GM19023 (cell line): ENCODE measurements at regions not wholly inside any gene's neighbourhood (a gene's known extent, or its start where the extent isn't known, plus 50 kb on each side); places are given as distances from the start of the nearest gene placed in this dataset.

Experiments used
- ATAC-seq: cut with Tn5 transposase; IDR thresholded peaks from one replicate; pipeline ENCODE4 v1.9.1; 2021; ENCODE audit warnings: mild to moderate bottlenecking, moderate library complexity; ENCODE audit not compliant: unreplicated experiment

GRCh38 chr9:94159069-94159939 lies 75.0 kb downstream of the PTPDC1 start:
- ATAC-seq, result no peak

GRCh38 chr9:94160594-94161501 lies 76.6 kb downstream of the PTPDC1 start:
- ATAC-seq, result no peak

- no peak for ATAC-seq
Measured at GRCh38 chr9:94161673-94162072, 77.4 kb downstream of the PTPDC1 start.

- no peak for ATAC-seq
Measured at GRCh38 chr9:94164806-94165549, 80.7 kb downstream of the PTPDC1 start.

DNA sequence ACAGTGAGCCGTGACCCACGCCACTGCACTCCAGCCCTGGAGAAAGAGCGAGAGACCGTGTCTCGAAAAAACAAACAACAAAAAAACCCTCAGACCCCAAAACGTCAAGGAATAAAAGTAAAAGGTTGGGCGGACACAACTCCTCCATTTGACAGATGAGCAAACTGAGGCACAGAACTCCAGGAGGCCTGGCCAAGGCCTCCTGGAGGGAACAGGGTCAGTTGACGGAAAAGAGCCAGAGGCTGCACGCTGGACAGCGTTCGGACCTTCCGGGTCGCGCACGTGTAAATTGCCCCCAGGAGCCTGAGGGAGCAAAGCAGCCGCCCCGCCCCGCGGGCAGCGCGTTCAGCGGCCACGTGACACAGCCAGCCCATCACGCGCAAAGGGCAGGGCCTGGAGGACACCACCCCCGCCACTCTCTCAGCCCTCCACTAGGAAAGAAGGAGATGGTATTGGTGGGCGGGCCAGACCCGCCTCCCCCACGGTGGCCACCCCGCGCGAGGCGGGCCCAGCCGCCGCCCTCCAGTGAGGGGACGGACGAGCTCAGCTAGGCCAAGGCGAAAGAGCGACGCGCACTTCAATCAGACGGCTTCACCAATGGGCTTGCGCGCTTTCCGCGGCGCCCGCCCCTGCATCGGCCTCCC lies 81.5 kb downstream of the PTPDC1 start:
- peak; percentile 90 for ATAC-seq

DNA sequence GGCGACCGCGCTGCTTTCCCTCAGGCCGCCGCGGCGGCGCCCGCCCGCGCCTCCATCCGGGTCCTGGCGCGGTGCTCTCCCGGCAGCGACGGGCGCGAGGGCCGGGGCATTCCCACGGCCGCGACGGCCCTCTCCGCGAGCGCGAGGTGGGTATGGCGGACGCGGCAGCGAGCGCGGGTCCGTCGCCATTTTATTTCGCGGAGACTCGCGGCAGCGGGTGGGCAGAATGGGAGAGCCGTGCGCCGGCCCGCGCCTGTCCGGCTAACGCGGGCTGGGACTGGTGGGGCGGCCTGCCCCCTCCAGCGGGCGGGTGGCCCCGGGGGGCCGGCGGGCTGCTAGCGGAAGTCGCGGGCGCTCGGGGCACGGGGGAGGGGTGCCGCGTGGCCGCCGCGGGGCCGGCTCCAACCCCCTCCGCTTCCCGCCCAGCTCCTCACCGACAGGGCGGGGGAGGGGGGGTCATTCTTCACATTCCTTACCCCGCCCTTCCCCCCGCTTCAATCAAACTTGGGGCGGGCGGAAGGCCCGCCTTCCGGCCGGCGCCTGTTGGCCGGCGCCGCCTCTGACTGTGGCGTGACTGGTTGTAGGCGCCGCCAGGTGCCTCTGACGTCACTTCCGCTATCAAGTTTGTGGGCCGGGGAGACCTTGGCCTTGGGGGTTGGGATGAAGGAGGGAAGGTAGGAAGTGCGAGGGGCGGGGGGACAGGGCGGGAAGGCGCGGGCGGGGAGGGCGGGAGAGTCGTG lies 82.1 kb downstream of the PTPDC1 start:
- peak; percentile 60 for ATAC-seq

GRCh38 chr9:94166976-94167346 lies 82.7 kb downstream of the PTPDC1 start:
- ATAC-seq, result no peak

DNA sequence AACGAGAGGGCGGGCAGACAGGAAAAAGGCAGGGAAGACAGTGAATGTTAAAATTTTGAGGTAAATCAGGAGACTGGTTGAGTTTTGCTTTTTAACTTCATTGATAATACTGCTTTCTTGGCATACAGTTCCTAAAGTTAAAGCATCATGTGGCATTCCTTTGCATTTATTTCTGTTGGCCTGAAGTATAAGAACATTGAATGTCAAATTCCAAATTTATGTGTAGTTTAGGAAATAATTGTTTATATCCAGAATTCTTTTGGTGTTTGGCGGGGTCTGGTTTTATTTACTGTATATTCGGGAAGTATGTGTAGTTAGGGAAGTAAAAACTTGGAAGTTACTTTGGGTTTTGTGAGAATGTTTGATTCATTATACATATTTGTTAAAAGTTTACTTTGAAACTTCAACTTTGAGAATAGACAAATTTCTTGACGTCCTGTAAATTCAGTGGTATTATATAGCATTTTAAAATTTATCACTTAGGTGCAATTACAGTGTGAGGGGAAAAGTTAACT lies 83.2 kb downstream of the PTPDC1 start:
- ATAC-seq, result no peak

DNA sequence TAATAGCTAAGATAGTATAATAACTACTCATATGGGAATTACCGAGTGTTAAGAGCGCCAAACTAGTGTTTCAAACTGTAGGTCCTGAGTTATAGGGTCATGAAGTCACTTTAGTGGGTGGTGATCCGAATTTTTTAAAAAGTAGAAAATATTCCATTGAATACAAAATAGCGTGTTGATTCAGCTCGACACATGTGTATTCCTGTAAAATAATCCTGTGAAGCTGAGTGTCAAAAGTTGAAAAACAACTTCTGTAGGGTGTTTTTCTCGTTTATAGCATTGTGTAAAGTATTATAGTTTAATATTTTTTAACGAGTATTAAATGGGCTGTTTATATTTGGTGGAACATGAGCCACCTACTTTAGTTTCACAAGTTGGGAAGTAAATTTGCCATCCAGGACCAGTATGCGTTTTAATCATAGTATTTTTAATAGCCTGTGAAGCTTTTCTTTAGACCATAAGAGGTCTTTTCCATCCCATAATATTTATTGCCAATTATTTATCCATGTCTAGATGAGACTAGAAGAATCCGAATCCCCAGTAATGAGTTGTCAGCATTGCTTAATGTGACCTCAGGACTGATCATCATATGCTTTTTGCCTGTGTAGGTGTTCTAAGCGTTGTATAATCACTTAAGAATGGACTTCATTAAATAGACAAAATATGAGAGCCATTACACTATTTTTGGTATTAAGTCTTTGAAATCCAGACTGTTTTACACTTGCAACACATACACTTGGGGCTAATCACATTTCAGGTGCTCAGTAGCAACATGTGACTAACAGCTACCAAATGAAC lies 84.1 kb downstream of the PTPDC1 start:
- ATAC-seq, result no peak

- ATAC-seq, result no peak
Measured at GRCh38 chr9:94169968-94170367, 85.7 kb downstream of the PTPDC1 start.

GRCh38 chr9:94173632-94174031 lies 85.5 kb upstream of the ZNF169 start:
- ATAC-seq, result peak; percentile 54

DNA sequence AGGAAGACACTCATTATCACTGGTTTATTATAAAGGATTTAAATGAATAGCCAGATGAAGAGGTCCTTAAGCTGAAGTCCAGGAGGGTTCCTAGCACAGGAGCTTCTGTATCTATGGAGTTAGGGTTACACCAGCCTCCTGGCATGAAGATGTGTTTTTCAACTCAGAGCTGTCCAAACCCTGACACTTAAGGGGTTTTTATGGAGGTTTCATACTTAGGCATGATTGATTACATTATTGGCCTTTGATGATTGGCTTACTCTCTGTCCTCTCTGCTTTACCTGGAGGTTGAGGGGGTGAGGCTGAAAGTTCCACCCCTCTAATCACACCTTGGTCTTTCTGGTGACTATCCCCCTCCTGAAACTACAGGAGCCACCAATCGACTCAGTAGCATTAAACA lies 84.9 kb upstream of the ZNF169 start:
- ATAC-seq, result no peak

GRCh38 chr9:94175669-94176068 lies 83.4 kb upstream of the ZNF169 start:
- ATAC-seq, result no peak

GRCh38 chr9:94176608-94177007 lies 82.5 kb upstream of the ZNF169 start:
- no peak for ATAC-seq

DNA sequence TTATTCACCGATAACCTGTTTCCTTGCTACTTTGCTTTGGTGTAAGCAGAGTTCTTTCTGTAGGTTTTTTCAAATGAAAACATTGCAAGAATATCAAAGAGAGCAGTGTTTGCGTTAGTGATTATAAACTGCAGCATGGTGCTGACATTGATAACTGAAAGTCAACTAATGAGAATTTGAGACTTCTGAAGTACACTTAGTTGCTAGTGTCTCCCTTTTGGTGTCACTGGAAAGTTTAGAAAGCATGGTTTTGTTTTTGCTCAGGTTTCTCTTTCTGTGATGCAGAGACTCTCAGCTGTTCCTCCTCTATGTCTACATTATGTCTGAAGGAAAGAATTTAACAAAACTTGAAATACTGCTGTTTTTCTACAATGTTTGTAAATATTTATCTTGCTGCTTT lies 80.2 kb upstream of the ZNF169 start:
- peak; percentile 66 for ATAC-seq

DNA sequence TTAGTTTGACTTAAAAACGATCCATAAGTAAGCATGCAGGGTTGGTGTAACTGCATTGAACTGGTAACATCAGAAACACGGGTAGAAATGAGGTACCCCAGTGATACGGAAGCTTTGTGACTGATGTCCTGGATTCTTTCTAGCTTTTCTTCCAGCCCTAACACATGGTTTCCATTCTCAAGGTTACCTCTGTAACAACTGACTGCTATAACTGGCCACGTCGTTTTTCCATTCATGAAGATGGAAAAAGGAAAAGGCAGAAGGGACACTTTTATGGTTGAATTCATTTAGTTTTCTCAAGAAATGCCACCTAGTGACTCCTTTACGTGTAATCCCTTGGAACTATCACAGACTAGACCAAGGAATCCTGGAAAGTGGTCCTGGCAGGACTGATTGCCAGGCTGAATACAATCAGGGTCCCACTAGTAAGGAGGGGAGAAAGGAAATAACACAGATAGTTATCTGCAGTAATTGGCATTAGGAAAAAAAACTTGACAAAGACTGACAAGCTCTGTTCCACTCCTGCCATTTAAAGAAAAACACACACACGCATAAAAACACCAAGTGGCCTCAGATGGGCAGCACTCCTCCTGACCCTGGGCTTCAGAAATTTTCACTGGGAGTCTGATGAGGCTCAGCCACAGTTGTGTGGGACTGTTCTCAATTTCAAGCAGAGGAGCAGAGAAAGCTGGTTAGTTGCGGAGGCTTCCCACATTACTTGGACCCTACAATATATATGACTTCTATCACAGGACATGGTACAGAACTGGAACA lies 77.5 kb upstream of the ZNF169 start:
- no peak for ATAC-seq

DNA sequence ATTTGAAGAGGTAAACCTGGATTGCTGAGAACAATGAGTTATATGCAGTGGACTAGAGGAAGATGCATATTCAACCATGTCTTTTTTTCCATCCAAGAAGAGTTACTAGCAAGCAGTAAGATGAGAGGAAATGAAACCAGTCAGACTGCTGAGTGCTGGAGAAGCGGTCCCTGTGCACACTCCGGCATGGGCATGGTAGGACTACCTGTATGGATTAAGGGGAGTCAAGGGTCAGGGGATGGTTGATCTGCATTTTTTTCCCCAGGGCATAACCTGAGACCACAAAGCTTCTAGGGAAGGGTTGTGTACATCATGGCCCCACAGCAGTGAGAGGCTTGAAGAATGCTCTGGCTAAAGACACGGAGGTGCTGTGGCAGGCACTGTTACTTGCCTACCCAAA lies 76.6 kb upstream of the ZNF169 start:
- ATAC-seq, result no peak
